OCI-LY7 (cell line): ENCODE measurements at regions not wholly inside any gene's neighbourhood (a gene's known extent, or its start where the extent isn't known, plus 50 kb on each side); places are given as distances from the start of the nearest gene placed in this dataset.

Source experiments
- BruUV-seq: library from RNA; stranded (reverse); fragments of 400-500 nt; replicated peaks from 2 replicates; lab custom pipeline; 2021; lab: Mats Ljungman, UMichigan
- CTCF ChIA-PET: fragments of 300-600 bp; sonication (Branson Sonifier 250); formaldehyde crosslinking; loops from one replicate; lab custom pipeline; 2022; ENCODE audit warnings: antibody characterized with exemption; ENCODE audit not compliant: unreplicated experiment; lab: Charles Lee
- POLR2A ChIA-PET: fragments of 300-600 bp; sonication (Branson Sonifier 250); formaldehyde crosslinking; loops from one replicate; lab custom pipeline; 2022; ENCODE audit warnings: antibody characterized with exemption; lab: Charles Lee
- DNase-seq: peaks from one replicate; pipeline ENCODE4 v3.0.0-alpha.2; 2015; ENCODE audit warnings: low spot score
- H2AFZ ChIP-seq: fragments of 200-600 bp; sonication (generic), shearing (Covaris generic); 2 replicates; pipeline ENCODE4 v1.6.1; 2014; ENCODE audit warnings: mild to moderate bottlenecking, antibody characterized with exemption, low read length, moderate library complexity
- H3K27ac ChIP-seq: fragments of 200-600 bp; sonication (generic); 2 replicates; pipeline ENCODE4 v1.5.1; 2014; ENCODE audit warnings: mixed run types, low read depth, mild to moderate bottlenecking, moderate library complexity, low read length, inconsistent platforms; ENCODE audit not compliant: poor library complexity, severe bottlenecking
- H3K36me3 ChIP-seq: fragments of 200-600 bp; sonication (generic); 2 replicates; pipeline ENCODE4 v1.6.1; 2014; ENCODE audit warnings: mild to moderate bottlenecking, antibody characterized with exemption, low read length, moderate library complexity, mixed read lengths; ENCODE audit not compliant: insufficient read depth
- H3K4me1 ChIP-seq: fragments of 200-600 bp; sonication (generic); 2 replicates; pipeline ENCODE4 v1.5.1; 2014; ENCODE audit warnings: mild to moderate bottlenecking, low read length; ENCODE audit not compliant: insufficient read depth, poor library complexity, severe bottlenecking
- H3K4me2 ChIP-seq: fragments of 200-600 bp; sonication (generic); 2 replicates; pipeline ENCODE4 v1.6.1; 2014; ENCODE audit warnings: mild to moderate bottlenecking, low read length
- H3K4me3 ChIP-seq: fragments of 200-600 bp; sonication (generic); 2 replicates; pipeline ENCODE4 v1.5.1; 2014; ENCODE audit warnings: mild to moderate bottlenecking, low read depth, low read length; ENCODE audit not compliant: poor library complexity, severe bottlenecking
- H3K79me2 ChIP-seq: fragments of 200-600 bp; sonication (generic); 2 replicates; pipeline ENCODE4 v1.6.1; 2016; ENCODE audit warnings: low read depth, mild to moderate bottlenecking, low read length, moderate library complexity, mixed read lengths; ENCODE audit not compliant: insufficient read depth
- H3K9me2 ChIP-seq: fragments of 200-600 bp; sonication (generic); 2 replicates; pipeline ENCODE4 v1.6.1; 2016; ENCODE audit warnings: mild to moderate bottlenecking, low read length, mixed read lengths; ENCODE audit not compliant: insufficient read depth
- H3K9me3 ChIP-seq: fragments of 200-600 bp; sonication (generic); 2 replicates; pipeline ENCODE4 v1.6.1; 2014; ENCODE audit warnings: mild to moderate bottlenecking, mixed run types, low read length, mixed read lengths
- H4K20me1 ChIP-seq: fragments of 200-600 bp; sonication (generic); 2 replicates; pipeline ENCODE4 v1.6.1; 2014; ENCODE audit warnings: mild to moderate bottlenecking, antibody characterized with exemption, low read length, moderate library complexity, mixed read lengths; ENCODE audit not compliant: insufficient read depth
- EZH2phosphoT487 ChIP-seq: fragments of 200-600 bp; sonication (generic); IDR thresholded peaks from 2 replicates; pipeline ENCODE4 v1.6.1; 2018; ENCODE audit warnings: low read depth, borderline replicate concordance, mild to moderate bottlenecking, mixed run types, antibody characterized with exemption, low read length, moderate library complexity, mixed read lengths
- intact Hi-C: fragments of 100-400 bp; cut with micrococcal nuclease; formaldehyde crosslinking; loops from one replicate; pipeline ENCODE4 v1.10.0; 2022; ENCODE audit not compliant: unreplicated experiment
- TF ChIP-seq, protein P1 (sequence below): fragments of 200-600 bp; sonication (generic); conservative IDR thresholded peaks from 2 replicates; pipeline ENCODE4 v1.5.1; 2014; ENCODE audit warnings: mild to moderate bottlenecking, antibody characterized with exemption, low read length, moderate library complexity, mixed read lengths

DNA sequence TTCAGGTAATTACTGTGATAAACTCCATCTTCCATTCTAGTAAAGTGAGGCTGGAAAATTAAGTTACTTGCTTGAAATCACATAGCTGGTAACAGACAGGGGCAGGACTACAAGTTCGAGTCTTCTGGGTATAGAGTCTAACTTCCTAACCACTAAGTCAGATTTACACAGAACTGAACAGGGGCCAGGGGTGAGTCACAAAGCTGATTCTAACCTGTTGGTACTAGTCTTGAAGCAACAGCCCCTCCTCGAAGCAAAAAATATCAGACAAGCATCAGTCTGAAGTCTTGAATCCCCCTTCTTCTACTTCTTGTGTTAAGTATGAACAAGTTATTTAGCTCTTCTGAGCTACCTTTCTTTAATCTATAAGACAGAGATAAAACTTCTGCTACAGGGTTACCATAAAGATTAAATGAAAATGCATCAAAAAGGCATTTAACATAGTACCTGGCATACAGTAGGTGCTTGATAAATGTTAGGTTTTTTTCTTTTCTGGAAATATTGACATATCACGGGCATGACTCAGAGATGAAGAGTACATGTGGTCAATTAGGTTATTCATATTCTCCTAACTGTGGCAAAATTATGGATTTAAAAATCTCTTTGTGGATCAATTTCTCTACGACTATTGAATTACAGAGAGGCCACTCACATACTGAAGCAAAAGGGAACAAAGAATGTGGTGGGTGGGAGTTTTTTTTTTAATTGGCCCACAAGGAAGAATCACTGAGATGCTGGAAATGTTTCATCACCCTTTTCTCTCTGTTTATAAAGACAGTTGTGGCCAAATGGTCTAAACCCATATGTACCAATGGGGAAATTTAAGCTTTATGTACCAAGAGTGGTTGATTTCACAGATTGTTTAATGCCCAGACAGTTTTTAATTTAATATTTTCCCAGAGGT, 266.9 kb upstream of the DYNLRB2 start:
- no peaks in the 10 kb centered on the region for H3K9me3 ChIP-seq
- no peak overlapping the region for H2AFZ ChIP-seq
- DNase-seq = no peak
- no TSS peak for BruUV-seq
- no peak overlapping the region for H3K27ac ChIP-seq
- H3K79me2 ChIP-seq = no peaks in the 10 kb centered on the region
- POLR2A ChIA-PET = interaction anchor here (0.7 kb wide), 1 partner anchor 12 kb away, joined by 3 read pairs; no protein-coding TSS in a partner anchor
- H3K4me2 ChIP-seq = no peak overlapping the region
- TF ChIP-seq EZH2phosphoT487 = no peak
- TF ChIP-seq, protein P1, sequence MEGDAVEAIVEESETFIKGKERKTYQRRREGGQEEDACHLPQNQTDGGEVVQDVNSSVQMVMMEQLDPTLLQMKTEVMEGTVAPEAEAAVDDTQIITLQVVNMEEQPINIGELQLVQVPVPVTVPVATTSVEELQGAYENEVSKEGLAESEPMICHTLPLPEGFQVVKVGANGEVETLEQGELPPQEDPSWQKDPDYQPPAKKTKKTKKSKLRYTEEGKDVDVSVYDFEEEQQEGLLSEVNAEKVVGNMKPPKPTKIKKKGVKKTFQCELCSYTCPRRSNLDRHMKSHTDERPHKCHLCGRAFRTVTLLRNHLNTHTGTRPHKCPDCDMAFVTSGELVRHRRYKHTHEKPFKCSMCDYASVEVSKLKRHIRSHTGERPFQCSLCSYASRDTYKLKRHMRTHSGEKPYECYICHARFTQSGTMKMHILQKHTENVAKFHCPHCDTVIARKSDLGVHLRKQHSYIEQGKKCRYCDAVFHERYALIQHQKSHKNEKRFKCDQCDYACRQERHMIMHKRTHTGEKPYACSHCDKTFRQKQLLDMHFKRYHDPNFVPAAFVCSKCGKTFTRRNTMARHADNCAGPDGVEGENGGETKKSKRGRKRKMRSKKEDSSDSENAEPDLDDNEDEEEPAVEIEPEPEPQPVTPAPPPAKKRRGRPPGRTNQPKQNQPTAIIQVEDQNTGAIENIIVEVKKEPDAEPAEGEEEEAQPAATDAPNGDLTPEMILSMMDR = no peak
- H3K9me2 ChIP-seq = no peaks in the 10 kb centered on the region
- no peaks in the 10 kb centered on the region for H4K20me1 ChIP-seq
- H3K36me3 ChIP-seq = no peaks in the 10 kb centered on the region
- intact Hi-C loops = no loop called here
- H3K4me1 ChIP-seq = no peaks in the 10 kb centered on the region
- CTCF ChIA-PET = no interaction called here
- no peak overlapping the region for H3K4me3 ChIP-seq

GRCh38 chr16:80265624-80266306, 275.0 kb upstream of the DYNLRB2 start:
- TF ChIP-seq, protein P1 = no peak
- no peak for TF ChIP-seq EZH2phosphoT487
- ChIA-PET POLR2A (no interaction called here), CTCF (no interaction called here)
- Histone ChIP-seq H3K9me3 (no peaks in the 10 kb centered on the region), H3K79me2 (no peaks in the 10 kb centered on the region), H2AFZ (no peak overlapping the region), H3K27ac (no peak overlapping the region), H3K9me2 (no peaks in the 10 kb centered on the region), H3K36me3 (no peaks in the 10 kb centered on the region), H3K4me2 (no peak overlapping the region), H3K4me3 (no peak overlapping the region), H3K4me1 (no peaks in the 10 kb centered on the region), H4K20me1 (no peaks in the 10 kb centered on the region)
- no peak for DNase-seq
- intact Hi-C loops = no loop called here
- BruUV-seq = no TSS peak
